KMS-11 (cell line): ENCODE measurements at regions not wholly inside any gene's neighbourhood (a gene's known extent, or its start where the extent isn't known, plus 50 kb on each side); places are given as distances from the start of the nearest gene placed in this dataset.

Experiments used
- H2AFZ ChIP-seq: fragments of 200-600 bp; sonication (generic); 2 replicates; pipeline ENCODE4 v1.6.1; 2016; ENCODE audit warnings: antibody characterized with exemption, mixed run types, low read depth
- H3K27ac ChIP-seq: fragments of 200-600 bp; sonication (generic); 2 replicates; pipeline ENCODE4 v1.6.1; 2016; ENCODE audit warnings: mild to moderate bottlenecking, mixed run types
- H3K27me3 ChIP-seq: fragments of 200-600 bp; sonication (generic); 2 replicates; pipeline ENCODE4 v1.6.1; 2017; ENCODE audit warnings: mild to moderate bottlenecking, low read depth, mixed run types, moderate library complexity; ENCODE audit not compliant: insufficient read depth
- H3K36me3 ChIP-seq: fragments of 200-600 bp; sonication (generic); 2 replicates; pipeline ENCODE4 v1.6.1; 2017; ENCODE audit warnings: mild to moderate bottlenecking, mixed run types; ENCODE audit not compliant: insufficient read depth
- H3K4me1 ChIP-seq: fragments of 200-600 bp; sonication (generic); 2 replicates; pipeline ENCODE4 v1.6.1; 2016; ENCODE audit warnings: mild to moderate bottlenecking, low read depth, mixed run types; ENCODE audit not compliant: poor library complexity, severe bottlenecking
- H3K4me2 ChIP-seq: fragments of 200-600 bp; sonication (generic); 2 replicates; pipeline ENCODE4 v1.7.0; 2016; ENCODE audit warnings: mild to moderate bottlenecking, mixed run types
- H3K4me3 ChIP-seq: fragments of 200-600 bp; sonication (generic); IDR thresholded peaks from 2 replicates; pipeline ENCODE4 v1.6.1; 2017; ENCODE audit warnings: low read depth, low read length, mixed read lengths; ENCODE audit not compliant: insufficient read depth
- H3K79me2 ChIP-seq: fragments of 200-600 bp; sonication (generic); 2 replicates; pipeline ENCODE4 v1.6.1; 2016; ENCODE audit warnings: low read depth, mixed run types; ENCODE audit not compliant: insufficient read depth
- H3K9ac ChIP-seq: fragments of 200-600 bp; sonication (generic); 2 replicates; pipeline ENCODE4 v1.6.1; 2016; ENCODE audit warnings: mild to moderate bottlenecking, mixed run types
- H4K20me1 ChIP-seq: fragments of 200-600 bp; sonication (generic); 2 replicates; pipeline ENCODE4 v1.6.1; 2016; ENCODE audit warnings: mild to moderate bottlenecking, mixed run types; ENCODE audit not compliant: insufficient read depth
- TF ChIP-seq, protein P1 (sequence below): fragments of 200-600 bp; sonication (generic); conservative IDR thresholded peaks from 2 replicates; pipeline ENCODE4 v1.6.1; 2017; ENCODE audit warnings: low read depth, mild to moderate bottlenecking, antibody characterized with exemption, low read length, moderate library complexity, mixed read lengths

DNA sequence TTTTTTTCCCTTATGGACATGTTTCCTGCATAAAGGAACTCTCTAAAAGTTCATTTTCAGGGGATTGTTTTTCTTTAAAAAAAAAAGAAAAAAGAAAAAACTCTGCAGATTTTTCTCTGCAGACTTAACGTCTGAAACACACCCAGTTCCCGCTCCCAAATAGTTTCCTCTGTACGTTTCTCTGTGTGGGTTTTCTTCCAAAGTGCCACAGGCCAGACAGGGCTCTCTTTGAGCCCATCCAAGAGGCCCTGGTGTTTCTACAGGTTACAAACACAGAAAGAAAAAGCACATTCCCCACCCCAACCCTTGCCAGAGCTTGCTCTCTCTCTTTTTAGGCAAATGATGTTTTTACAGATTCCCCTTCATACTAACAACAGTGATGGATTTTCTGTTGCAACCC lies 258.6 kb downstream of the FNDC1 start:
- Histone ChIP-seq H3K27ac (no peak overlapping the region), H3K9ac (no peak overlapping the region), H3K4me3 (no peak overlapping the region), H4K20me1 (no peaks in the 10 kb centered on the region), H2AFZ (no peak overlapping the region), H3K36me3 (no peaks in the 10 kb centered on the region), H3K4me2 (no peak overlapping the region), H3K4me1 (no peaks in the 10 kb centered on the region), H3K79me2 (no peaks in the 10 kb centered on the region), H3K27me3 (no peaks in the 10 kb centered on the region)
- TF ChIP-seq, protein P1, sequence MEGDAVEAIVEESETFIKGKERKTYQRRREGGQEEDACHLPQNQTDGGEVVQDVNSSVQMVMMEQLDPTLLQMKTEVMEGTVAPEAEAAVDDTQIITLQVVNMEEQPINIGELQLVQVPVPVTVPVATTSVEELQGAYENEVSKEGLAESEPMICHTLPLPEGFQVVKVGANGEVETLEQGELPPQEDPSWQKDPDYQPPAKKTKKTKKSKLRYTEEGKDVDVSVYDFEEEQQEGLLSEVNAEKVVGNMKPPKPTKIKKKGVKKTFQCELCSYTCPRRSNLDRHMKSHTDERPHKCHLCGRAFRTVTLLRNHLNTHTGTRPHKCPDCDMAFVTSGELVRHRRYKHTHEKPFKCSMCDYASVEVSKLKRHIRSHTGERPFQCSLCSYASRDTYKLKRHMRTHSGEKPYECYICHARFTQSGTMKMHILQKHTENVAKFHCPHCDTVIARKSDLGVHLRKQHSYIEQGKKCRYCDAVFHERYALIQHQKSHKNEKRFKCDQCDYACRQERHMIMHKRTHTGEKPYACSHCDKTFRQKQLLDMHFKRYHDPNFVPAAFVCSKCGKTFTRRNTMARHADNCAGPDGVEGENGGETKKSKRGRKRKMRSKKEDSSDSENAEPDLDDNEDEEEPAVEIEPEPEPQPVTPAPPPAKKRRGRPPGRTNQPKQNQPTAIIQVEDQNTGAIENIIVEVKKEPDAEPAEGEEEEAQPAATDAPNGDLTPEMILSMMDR = no peak

DNA sequence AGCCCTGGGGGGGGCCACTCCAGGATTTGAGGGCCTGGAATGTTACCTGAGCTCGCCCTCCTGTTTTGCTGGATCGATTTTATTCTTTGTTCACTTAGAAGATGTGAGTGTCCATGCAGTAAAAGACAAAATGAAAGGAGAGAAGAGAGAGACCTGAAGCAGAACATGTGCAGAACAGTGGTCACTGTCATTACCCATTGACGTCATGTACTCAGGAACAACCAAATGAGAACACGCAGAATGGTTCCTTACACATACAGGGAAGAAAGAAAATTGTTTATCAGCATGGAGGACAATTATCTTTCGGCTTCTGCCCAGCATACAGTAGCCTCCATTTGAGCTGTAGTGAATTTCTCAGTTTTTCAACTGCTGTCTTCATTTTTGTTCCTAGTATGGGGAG lies 258.1 kb downstream of the FNDC1 start:
- no peak overlapping the region for H3K4me2 ChIP-seq
- no peaks in the 10 kb centered on the region for H3K36me3 ChIP-seq
- TF ChIP-seq, protein P1 = no peak
- no peak overlapping the region for H3K27ac ChIP-seq
- no peaks in the 10 kb centered on the region for H3K4me1 ChIP-seq
- no peak overlapping the region for H2AFZ ChIP-seq
- H3K4me3 ChIP-seq = no peak overlapping the region
- no peak overlapping the region for H3K9ac ChIP-seq
- no peaks in the 10 kb centered on the region for H3K79me2 ChIP-seq
- H4K20me1 ChIP-seq = no peaks in the 10 kb centered on the region
- H3K27me3 ChIP-seq = no peaks in the 10 kb centered on the region

DNA sequence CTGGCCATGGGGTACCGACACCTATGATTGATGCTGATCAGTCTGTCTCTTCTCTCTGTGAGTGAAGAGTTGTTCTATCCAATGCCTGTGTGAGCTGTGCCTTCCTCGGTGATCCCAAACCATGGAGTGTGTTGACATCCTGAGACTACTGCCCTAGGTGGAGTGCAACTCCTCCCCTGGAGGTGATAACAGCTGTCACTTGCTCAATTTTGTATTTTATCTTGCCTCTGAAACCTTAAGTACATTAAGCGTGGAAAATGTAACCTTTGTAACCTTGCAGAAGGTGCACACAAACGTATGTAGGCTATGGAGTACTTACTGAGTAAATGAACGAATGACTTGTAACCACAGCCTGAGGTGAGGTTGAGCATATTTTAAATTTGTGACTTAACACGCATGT lies 256.2 kb downstream of the FNDC1 start:
- Histone ChIP-seq H3K27ac (no peak overlapping the region), H3K36me3 (no peaks in the 10 kb centered on the region), H3K9ac (no peak overlapping the region), H3K27me3 (no peaks in the 10 kb centered on the region), H3K4me3 (no peak overlapping the region), H3K79me2 (no peaks in the 10 kb centered on the region), H3K4me1 (no peaks in the 10 kb centered on the region), H4K20me1 (no peaks in the 10 kb centered on the region), H2AFZ (no peak overlapping the region), H3K4me2 (no peak overlapping the region)
- TF ChIP-seq, protein P1 = no peak

DNA sequence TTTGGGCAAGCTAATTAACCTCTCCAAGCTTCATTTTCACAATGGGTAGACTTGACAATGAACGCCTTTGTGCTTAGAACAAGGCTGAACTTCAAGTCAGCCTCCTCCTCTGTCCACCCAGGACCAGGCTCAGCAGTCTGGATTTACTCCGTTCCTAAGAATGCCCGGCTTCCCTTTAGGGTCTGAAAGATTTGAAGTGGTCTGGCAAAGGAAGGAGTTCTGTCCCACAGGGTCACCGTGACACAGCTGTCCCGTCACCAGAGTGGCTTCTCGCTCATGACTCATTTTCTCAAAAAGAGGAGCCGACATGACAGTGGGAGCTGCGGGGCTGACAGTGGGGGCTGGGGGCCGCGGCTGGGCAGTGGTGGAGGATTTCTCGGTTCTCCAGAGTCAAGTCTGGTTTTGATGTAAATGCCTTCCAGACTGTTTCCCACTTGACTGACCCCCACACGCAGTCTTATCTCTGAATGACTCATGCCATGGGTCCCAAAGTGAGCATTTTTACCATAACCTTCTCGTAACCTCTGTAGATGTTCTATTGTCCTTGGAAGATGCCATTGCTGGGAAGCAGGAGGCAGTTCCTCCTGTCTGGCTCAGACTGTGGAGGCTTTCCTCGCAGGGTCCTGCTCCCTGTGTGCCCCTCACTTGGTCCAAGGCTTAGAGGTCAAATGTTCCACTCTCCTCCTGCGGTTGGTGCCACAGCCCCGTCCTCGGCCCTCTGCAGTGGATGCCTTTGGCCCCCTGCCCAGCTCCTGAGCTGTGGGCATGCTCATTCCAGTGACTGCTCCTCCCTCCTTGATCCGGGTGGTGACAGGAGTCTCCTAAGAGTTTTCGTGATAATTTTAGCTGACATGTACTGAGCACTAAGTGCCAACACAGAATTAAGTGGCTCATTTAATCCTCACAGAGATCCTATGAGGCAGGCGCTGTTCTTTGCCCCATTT lies 253.1 kb downstream of the FNDC1 start:
- Histone ChIP-seq H3K79me2 (no peaks in the 10 kb centered on the region), H3K4me2 (no peak overlapping the region), H3K4me3 (no peak overlapping the region), H2AFZ (no peak overlapping the region), H3K9ac (no peak overlapping the region), H3K36me3 (no peaks in the 10 kb centered on the region), H3K27ac (no peak overlapping the region), H4K20me1 (no peaks in the 10 kb centered on the region), H3K27me3 (no peaks in the 10 kb centered on the region), H3K4me1 (no peaks in the 10 kb centered on the region)
- TF ChIP-seq, protein P1 = no peak
